Epithelial cell of esophagus (primary cell): ENCODE measurements at regions not wholly inside any gene's neighbourhood (a gene's known extent, or its start where the extent isn't known, plus 50 kb on each side); places are given as distances from the start of the nearest gene placed in this dataset.

Experiments used
- DNase-seq: peaks from one replicate; pipeline ENCODE4 v3.0.0; 2010; ENCODE audit warnings: low read depth
- H3K4me3 ChIP-seq: 2 replicates; pipeline ENCODE4 v1.5.1; 2011; ENCODE audit warnings: mild to moderate bottlenecking, low read length, control low read depth
- CTCF ChIP-seq: IDR thresholded peaks from 2 replicates; pipeline ENCODE4 v1.5.1; 2011; ENCODE audit warnings: low read depth, mild to moderate bottlenecking, low read length, control low read depth, inconsistent platforms; ENCODE audit not compliant: insufficient read depth; ENCODE audit errors: missing control alignments

DNA sequence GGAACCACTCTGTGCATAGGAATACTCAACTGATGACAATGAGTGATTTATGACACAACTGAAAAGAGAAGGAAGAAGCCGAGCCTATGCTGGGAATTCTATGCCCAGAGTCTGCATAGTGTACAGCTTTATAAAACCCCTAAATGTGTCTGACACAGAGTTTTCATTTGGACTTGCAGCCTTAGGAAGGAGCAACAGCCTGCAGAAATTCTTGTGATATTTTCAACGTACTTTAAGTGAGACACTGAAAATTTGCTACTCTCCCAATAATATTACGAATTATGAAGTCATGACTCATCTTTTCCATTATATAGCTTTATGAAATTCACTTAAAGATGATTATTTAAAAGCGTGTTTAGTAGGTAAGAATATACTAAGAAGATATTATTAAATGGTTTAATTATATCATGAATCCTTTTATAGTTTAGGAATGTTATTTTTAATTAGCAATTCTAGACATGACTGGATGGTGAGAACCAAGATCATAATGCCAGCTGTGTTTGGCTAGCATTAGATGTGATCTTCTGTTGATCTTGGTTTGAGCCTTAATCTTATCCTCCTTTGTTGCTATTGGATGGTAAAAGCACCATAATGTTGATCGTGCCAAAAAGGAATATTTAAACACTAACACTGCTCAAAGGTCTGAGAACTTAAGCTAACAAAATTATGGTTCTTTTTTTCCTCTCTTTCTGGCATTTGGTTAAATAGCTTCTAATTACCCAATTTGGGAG, 785.1 kb upstream of the ADGRL4 start:
- TF ChIP-seq CTCF, result no peak
- DNase-seq, result no peak
- H3K4me3 ChIP-seq, result no peak overlapping the region

DNA sequence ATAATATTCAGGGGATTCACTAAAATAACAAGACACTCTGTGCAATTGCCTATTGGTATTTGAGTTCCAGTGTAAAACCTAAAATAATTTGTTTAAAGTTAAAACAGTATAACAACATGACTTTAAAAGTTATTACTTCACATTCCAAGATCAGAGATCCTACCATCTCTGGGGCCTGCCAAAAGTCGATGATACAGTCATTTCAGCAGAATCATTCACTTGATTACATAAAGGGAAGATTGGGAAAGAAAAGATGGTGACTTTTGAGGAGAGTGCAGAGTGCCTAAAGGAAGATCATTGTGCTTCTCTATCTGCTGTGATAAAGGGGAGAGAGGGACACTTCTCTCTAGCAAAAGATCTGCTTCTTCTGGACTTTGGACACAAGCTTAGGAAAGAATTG, 784.4 kb upstream of the ADGRL4 start:
- DNase-seq, result no peak
- TF ChIP-seq CTCF, result no peak
- H3K4me3 ChIP-seq, result no peak overlapping the region

GRCh38 chr1:79787631-79788030, 781.1 kb upstream of the ADGRL4 start:
- no peak for DNase-seq
- no peak for TF ChIP-seq CTCF
- H3K4me3 ChIP-seq, result no peak overlapping the region

GRCh38 chr1:79785964-79786363, 779.4 kb upstream of the ADGRL4 start:
- no peak overlapping the region for H3K4me3 ChIP-seq
- no peak for DNase-seq
- TF ChIP-seq CTCF, result no peak

DNA sequence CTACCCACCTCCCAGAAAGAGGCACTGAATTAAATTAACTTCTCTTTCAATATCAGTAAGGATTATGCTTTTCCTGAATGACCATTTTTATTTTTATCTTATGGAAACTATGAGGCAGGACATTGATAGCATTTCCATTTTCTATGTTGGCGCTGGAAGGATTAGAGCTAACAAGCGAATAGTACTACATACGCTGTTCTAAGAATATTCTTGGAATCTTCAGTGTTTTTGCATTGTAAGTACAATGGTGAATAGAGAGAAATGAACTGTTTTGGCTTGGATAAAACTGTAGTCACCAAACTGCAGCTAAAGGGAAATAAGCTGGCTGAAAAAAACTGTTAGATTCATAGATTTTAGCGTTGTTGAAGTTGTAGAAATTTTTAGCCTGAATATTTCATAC, 779.0 kb upstream of the ADGRL4 start:
- DNase-seq, result no peak

DNA sequence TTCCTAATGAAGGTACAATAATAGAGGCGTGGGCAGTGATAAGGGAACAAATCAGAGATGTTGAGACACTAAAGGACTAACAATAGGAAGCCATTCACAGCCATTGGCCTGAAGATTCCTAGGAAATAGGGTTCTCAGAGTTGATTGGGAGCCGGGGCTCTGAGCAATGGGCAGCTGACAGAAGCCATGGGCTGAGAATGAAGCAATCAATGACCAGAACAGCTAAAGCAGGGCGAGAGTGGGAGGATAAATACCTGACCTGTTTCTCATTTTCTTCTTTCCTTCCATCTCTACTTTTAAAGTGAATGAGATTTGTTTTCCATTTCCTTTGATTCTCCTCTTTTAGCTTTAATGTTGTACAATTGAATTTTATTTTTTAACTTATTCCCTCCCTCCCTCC, 774.7 kb upstream of the ADGRL4 start:
- DNase-seq, result peak; percentile 5
- no peak for TF ChIP-seq CTCF
- no peak overlapping the region for H3K4me3 ChIP-seq

More for the DNA sequence above, 779.0 kb upstream of the ADGRL4 start:
- no peak for TF ChIP-seq CTCF
- no peak overlapping the region for H3K4me3 ChIP-seq
